Loucy (cell line): ENCODE measurements at regions not wholly inside any gene's neighbourhood (a gene's known extent, or its start where the extent isn't known, plus 50 kb on each side); places are given as distances from the start of the nearest gene placed in this dataset.

Experiments
- H2AFZ ChIP-seq: fragments of 200-600 bp; sonication (generic); 2 replicates; pipeline ENCODE4 v1.6.0; 2016; ENCODE audit warnings: antibody characterized with exemption, mild to moderate bottlenecking, low read length, moderate library complexity
- H3F3A ChIP-seq: fragments of 200-600 bp; 2 replicates; pipeline ENCODE4 v1.6.0; 2016; ENCODE audit warnings: antibody characterized with exemption, low read depth, mild to moderate bottlenecking
- H3K27me3 ChIP-seq: fragments of 200-600 bp; sonication (generic); 2 replicates; pipeline ENCODE4 v1.6.1; 2014; ENCODE audit warnings: low read length, mild to moderate bottlenecking; ENCODE audit not compliant: insufficient read depth, poor library complexity, severe bottlenecking
- H3K36me3 ChIP-seq: fragments of 200-600 bp; sonication (generic); 2 replicates; pipeline ENCODE4 v1.6.1; 2016; ENCODE audit warnings: low read length; ENCODE audit not compliant: insufficient read depth
- H3K4me1 ChIP-seq: fragments of 200-600 bp; sonication (generic); 2 replicates; pipeline ENCODE4 v1.5.1; 2014; ENCODE audit warnings: low read length, mild to moderate bottlenecking; ENCODE audit not compliant: insufficient read depth, poor library complexity, severe bottlenecking
- H3K4me2 ChIP-seq: fragments of 200-600 bp; sonication (generic); 2 replicates; pipeline ENCODE4 v1.6.0; 2014; ENCODE audit warnings: antibody characterized with exemption, low read length, low read depth, mild to moderate bottlenecking; ENCODE audit not compliant: poor library complexity, severe bottlenecking
- H3K4me3 ChIP-seq: fragments of 200-600 bp; sonication (generic); 2 replicates; pipeline ENCODE4 v1.5.1; 2014; ENCODE audit warnings: low read length, mild to moderate bottlenecking, mixed read lengths; ENCODE audit not compliant: poor library complexity, severe bottlenecking
- H3K79me2 ChIP-seq: fragments of 200-600 bp; sonication (generic); 2 replicates; pipeline ENCODE4 v1.6.1; 2014; ENCODE audit warnings: low read length; ENCODE audit not compliant: insufficient read depth
- H3K9ac ChIP-seq: fragments of 200-600 bp; sonication (generic); 2 replicates; pipeline ENCODE4 v1.6.0; 2014; ENCODE audit warnings: mild to moderate bottlenecking, low read depth, low read length, moderate library complexity; ENCODE audit not compliant: poor library complexity, severe bottlenecking
- H3K9me2 ChIP-seq: fragments of 200-600 bp; sonication (generic); replicated peaks from 2 replicates; pipeline ENCODE4 v1.6.1; 2016; ENCODE audit warnings: low read depth, low read length, mixed read lengths
- H3K9me3 ChIP-seq: fragments of 200-600 bp; sonication (generic); 2 replicates; pipeline ENCODE4 v1.6.1; 2014; ENCODE audit warnings: mild to moderate bottlenecking, antibody characterized with exemption, low read length, low read depth; ENCODE audit not compliant: insufficient read depth
- H4K20me1 ChIP-seq: fragments of 200-600 bp; sonication (generic); 2 replicates; pipeline ENCODE4 v1.6.0; 2014; ENCODE audit warnings: antibody characterized with exemption, low read length, mild to moderate bottlenecking; ENCODE audit not compliant: insufficient read depth, poor library complexity, severe bottlenecking
- EZH2phosphoT487 ChIP-seq: fragments of 200-600 bp; IDR thresholded peaks from 2 replicates; pipeline ENCODE4 v1.6.1; 2018; ENCODE audit warnings: antibody characterized with exemption, mild to moderate bottlenecking, moderate library complexity, borderline replicate concordance
- TF ChIP-seq, protein P1 (sequence below): fragments of 200-600 bp; sonication (generic); conservative IDR thresholded peaks from 2 replicates; pipeline ENCODE4 v1.5.1; 2014; ENCODE audit warnings: mild to moderate bottlenecking, antibody characterized with exemption, low read length

DNA sequence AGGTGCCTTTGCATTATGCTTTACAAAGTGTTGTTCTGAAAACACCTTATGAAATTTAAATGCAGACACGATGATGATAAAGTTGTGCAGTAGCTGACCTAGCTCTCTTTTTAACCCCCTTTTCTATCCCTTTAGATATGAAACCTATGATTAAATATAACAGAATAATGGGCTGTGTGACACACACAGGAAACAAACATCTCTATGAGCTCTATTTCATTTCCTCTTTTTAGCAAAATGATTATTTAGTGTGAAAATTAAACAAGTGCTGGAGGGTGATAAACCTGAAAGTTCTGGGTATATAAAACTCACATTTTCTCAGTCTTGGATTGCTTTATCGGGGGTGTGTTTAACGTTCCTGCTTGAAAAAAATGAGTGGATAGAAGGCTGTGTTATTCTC lies 1310.5 kb upstream of the CELF2 start:
- no peak overlapping the region for H3K4me2 ChIP-seq
- H3K9me2 ChIP-seq = no peaks in the 10 kb centered on the region
- H4K20me1 ChIP-seq = no peaks in the 10 kb centered on the region
- TF ChIP-seq, protein P1, sequence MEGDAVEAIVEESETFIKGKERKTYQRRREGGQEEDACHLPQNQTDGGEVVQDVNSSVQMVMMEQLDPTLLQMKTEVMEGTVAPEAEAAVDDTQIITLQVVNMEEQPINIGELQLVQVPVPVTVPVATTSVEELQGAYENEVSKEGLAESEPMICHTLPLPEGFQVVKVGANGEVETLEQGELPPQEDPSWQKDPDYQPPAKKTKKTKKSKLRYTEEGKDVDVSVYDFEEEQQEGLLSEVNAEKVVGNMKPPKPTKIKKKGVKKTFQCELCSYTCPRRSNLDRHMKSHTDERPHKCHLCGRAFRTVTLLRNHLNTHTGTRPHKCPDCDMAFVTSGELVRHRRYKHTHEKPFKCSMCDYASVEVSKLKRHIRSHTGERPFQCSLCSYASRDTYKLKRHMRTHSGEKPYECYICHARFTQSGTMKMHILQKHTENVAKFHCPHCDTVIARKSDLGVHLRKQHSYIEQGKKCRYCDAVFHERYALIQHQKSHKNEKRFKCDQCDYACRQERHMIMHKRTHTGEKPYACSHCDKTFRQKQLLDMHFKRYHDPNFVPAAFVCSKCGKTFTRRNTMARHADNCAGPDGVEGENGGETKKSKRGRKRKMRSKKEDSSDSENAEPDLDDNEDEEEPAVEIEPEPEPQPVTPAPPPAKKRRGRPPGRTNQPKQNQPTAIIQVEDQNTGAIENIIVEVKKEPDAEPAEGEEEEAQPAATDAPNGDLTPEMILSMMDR = no peak
- no peak for TF ChIP-seq EZH2phosphoT487
- no peaks in the 10 kb centered on the region for H3K36me3 ChIP-seq
- no peaks in the 10 kb centered on the region for H3K9me3 ChIP-seq
- H3K4me3 ChIP-seq = no peak overlapping the region
- no peak overlapping the region for H2AFZ ChIP-seq
- no peaks in the 10 kb centered on the region for H3K27me3 ChIP-seq
- no peaks in the 10 kb centered on the region for H3F3A ChIP-seq
- no peak overlapping the region for H3K9ac ChIP-seq
- no peaks in the 10 kb centered on the region for H3K79me2 ChIP-seq
- no peaks in the 10 kb centered on the region for H3K4me1 ChIP-seq

GRCh38 chr10:9709849-9710248 lies 1307.8 kb upstream of the CELF2 start:
- TF ChIP-seq, protein P1 = no peak
- no peak for TF ChIP-seq EZH2phosphoT487
- Histone ChIP-seq H3K9me3 (0 out of 2 replicates have a peak, but pooled peaks cover 4% of the 10 kb centered on the region), H3K4me3 (no peak overlapping the region), H4K20me1 (no peaks in the 10 kb centered on the region), H3K79me2 (no peaks in the 10 kb centered on the region), H2AFZ (no peak overlapping the region), H3K9ac (no peak overlapping the region), H3K9me2 (no peaks in the 10 kb centered on the region), H3K4me2 (no peak overlapping the region), H3K27me3 (no peaks in the 10 kb centered on the region), H3K4me1 (no peaks in the 10 kb centered on the region), H3K36me3 (no peaks in the 10 kb centered on the region), H3F3A (no peaks in the 10 kb centered on the region)

DNA sequence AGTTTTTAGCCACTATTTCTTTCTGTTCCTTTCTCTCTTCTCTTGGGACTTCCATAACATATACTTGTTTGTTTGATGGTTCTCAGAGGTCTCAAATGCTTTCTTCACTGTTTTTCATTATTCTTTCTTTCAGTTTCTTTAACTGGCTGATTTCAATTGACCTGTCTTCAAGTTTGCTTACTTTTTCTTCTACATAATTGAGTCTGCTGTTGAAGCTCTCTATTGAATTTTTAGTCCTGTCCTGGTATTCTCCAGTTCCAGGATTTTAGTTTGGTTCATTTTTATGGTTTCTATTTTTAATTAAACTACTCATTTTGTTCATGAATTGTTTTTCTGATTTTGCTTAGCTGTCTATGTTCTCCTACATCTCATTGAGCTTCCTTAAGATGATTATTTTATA lies 1305.3 kb upstream of the CELF2 start:
- no peak overlapping the region for H3K4me3 ChIP-seq
- H3K79me2 ChIP-seq = no peaks in the 10 kb centered on the region
- no peaks in the 10 kb centered on the region for H3K9me2 ChIP-seq
- H2AFZ ChIP-seq = no peak overlapping the region
- H3K9me3 ChIP-seq = 0 out of 2 replicates have a peak, but pooled peaks cover 4% of the 10 kb centered on the region
- H3K4me1 ChIP-seq = no peaks in the 10 kb centered on the region
- no peak overlapping the region for H3K9ac ChIP-seq
- no peaks in the 10 kb centered on the region for H3F3A ChIP-seq
- H3K4me2 ChIP-seq = no peak overlapping the region
- no peaks in the 10 kb centered on the region for H3K36me3 ChIP-seq
- no peaks in the 10 kb centered on the region for H4K20me1 ChIP-seq
- H3K27me3 ChIP-seq = no peaks in the 10 kb centered on the region
- TF ChIP-seq EZH2phosphoT487 = no peak
- TF ChIP-seq, protein P1 = no peak
